CD4-positive, alpha-beta T cell treated with Interleukin-15 for 1 hour (primary cell): ENCODE measurements at regions not wholly inside any gene's neighbourhood (a gene's known extent, or its start where the extent isn't known, plus 50 kb on each side); places are given as distances from the start of the nearest gene placed in this dataset.
"Not testable (repeated sequence)": the region's sequence is repeated elsewhere in the genome, so short reads cannot be mapped to it uniquely, and the experiment has no call there.

Experiments
- DNase-seq: peaks from one replicate; pipeline ENCODE4 v3.0.0-alpha.2; 2020

GRCh38 chr6:155795173-155795796, 339.6 kb upstream of the NOX3 start:
- no peak for DNase-seq

DNA sequence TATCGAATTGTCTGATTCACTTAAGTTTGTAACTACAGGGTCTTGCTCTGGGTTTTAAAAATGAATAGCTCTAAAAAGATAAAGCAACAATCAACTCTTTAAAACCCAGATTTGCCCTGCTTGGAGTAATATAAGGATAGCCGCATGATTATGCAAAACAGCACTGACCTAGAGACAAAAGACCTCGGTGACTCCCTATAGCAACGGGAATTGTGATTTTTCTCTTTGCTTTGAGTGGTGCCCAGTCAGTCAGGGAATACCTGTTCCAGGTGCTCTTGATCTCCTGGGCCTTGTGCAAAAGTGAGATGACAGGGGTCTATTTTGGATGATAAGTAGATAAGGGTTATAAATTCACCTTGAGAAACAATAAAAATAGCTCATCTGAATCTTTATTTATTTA, 336.3 kb upstream of the NOX3 start:
- no peak for DNase-seq

GRCh38 chr6:155791186-155791585, 335.5 kb upstream of the NOX3 start:
- DNase-seq, result no peak

DNA sequence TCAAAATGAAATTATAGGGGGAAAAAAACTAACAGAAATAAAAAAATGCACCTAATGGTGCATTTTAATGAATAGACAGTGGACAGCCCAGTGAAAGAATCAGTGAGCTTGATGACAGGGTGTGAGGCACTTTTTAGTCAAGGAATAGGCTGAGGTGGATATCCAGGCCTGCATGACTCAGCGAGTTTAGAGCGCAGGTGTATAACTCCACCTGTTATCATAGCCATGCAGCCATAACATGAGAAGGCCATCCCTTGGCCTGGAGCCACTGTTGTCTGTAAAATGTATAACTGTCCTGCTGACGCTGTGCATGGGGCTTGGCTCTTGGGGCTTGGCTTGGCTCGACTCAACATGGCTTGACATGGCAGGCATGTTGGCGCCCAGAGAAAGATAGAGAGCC, 331.5 kb upstream of the NOX3 start:
- DNase-seq, result no peak

- no peak for DNase-seq
Measured at GRCh38 chr6:155786528-155786927, 330.9 kb upstream of the NOX3 start.

DNA sequence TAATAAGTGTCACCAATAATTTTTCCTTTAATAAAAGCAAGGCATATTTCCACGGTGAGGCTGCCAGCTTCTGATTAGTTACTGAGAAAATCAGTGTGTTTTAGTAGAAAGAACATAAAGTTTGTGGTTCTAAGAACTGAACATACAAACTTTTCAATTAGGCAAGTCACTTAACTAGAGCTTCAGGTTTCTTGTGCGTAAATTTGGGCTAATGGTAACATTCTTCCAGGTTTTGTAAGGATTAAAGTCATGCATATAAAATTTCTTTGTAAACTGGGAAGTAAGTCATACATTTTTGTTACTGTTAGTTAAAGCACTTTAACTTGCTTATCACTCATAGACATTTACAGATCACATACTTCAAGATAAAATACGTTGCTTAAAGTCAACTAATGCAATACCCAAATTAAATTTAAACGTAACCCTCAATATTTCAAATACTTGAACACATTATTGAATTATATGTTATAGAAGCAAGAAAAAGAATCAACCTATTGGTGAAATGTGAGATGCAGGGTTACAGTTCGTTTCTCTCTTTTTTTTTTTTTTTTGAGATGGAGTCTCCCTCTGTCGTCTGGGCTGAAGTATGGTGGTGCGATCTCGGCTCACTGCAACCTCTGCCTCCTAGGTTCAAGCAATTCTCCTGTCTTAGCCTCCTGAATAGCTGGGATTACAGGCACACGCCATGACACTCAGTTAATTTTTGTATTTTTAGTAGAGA, 327.3 kb upstream of the NOX3 start:
- DNase-seq, result no peak

GRCh38 chr6:155782320-155782731, 326.7 kb upstream of the NOX3 start:
- DNase-seq, result no peak

DNA sequence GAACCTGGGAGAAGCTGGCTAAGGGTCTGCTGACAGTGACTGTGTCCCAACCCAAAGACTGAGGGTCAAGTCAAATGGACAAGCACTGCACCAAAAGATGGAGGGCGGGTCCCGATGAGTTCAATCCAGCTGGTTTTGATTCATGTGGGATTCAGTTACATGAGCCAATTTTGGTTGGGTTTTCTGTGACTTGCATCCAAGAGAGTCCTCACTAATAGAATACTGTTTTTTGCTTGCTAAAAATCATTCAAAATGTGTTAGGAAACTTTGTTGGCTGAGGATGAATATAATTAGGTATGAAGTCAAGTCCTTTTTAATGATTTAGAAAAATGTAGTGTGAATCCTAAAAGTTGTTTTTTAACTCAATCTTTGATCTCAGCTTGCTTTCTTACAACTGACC, 323.8 kb upstream of the NOX3 start:
- no peak for DNase-seq

GRCh38 chr6:155778336-155778735, 322.7 kb upstream of the NOX3 start:
- DNase-seq, result no peak

- DNase-seq, result no peak
Measured at GRCh38 chr6:155771822-155772221, 316.2 kb upstream of the NOX3 start.

GRCh38 chr6:155770856-155771255, 315.2 kb upstream of the NOX3 start:
- no peak for DNase-seq

DNA sequence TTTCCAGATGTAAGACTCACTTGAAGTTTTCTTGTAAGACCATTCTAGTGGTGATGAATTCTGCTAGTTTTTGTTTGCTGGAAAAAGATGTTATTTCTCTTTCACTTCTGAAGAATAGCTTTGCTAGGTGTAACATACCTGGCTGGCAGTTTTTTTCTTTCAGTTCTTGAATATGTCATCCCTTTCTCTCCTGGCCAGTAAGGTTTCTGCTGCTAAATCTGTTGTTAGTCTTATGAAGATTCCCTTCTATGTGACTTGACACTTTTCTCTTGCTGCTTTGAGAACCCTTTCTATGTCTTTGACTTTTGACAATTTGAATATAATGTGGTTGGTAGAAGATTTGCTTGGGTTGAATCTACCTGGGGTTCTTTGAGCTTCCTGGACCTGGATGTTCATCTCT, 314.7 kb upstream of the NOX3 start:
- no peak for DNase-seq

DNA sequence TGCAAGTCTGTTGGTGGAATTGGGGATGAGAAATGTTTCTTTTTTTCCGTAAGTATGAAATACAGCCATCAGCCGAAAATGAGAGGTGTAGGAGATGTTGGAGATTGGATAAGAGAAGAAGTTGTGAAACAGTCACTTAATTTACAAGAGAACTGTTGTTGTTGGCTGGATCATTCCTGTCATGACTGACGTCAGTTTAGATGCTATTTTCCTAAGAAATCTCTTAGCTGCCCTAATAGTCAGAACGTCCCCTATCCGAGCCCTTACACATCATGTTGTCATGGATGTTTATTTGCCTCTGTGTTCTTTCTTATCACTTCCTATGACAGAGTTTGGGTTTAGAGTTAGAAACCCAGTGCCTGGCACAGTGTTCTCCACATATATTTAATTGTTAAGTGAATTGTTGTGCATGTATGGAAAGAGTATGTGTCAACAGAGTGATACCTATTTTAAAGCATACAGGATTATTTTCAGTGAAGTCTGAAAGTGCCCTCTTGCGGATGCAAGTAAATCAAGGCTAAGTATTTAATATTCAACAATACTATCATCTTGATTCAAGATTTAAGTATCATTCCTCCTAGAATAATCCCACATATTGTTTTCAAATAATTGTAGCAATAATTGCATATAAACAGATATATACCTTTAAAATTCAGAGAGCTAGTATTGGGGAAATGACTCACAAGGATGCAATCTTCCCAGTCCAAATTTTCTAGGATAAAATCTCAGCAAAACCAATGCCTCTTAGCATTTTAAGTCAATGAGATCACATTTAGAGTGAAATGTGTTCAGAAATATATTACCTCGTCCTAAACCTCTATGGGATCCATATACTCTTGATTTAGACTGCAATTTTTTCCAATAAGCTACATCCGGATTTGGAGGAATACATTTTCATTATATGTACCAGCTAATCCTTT, 309.9 kb upstream of the NOX3 start:
- DNase-seq, result no peak

DNA sequence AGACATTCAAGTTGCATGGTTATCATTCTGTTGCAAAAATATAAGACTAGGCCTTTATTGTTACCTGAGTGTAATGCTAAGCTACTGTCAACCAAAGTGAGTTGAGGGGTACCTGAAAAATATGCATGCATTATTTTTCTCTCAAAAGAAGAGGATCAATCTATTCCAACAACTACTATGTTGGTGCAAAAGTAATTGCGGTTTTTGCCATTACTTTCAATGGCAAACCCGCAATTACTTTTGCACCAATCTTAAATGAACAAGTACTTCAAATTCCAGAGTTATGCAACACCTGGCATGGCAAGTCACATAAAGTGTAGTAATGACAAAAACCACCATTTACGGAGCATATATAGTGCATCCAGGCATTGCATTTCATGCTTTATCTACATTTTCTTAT, 307.0 kb upstream of the NOX3 start:
- DNase-seq, result no peak

DNA sequence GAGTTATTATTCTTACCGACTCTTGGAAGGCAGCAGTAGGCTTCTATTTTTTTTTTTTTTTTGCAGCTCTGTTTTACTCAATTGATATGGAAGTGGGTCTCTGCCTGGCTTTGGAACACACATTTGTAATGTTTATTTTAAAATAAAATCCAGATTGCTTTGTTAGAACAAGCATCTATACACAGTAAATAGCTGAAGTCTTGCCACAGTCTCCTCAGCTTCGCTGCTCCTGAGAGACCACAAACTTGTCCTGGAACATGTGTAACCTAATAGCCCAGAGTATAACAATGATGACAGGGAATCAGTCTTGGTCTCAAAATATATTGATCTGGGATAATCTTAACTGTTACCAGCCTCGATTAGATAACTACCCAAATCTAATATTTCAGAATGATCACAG, 299.8 kb upstream of the NOX3 start:
- no peak for DNase-seq

DNA sequence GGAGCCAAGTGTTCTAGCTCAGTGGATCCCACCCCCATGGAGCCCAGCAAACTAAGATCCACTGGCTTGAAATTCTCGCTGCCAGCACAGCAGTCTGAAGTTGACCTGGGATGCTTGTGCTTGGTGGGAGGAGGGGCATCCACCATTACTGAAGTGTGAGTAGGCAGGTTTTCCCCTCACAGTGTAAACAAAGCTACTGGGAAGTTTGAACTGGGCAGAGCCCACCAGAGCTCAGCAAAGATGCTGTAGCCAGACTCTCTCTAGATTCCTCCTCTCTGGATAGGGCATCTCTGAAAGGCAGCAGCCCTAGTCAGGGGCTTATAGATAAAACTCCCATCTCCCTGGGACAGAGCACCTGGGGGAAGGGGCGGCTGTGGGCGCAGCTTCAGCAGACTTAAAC, 293.1 kb upstream of the NOX3 start:
- not testable (repeated sequence) for DNase-seq

GRCh38 chr6:155747491-155747890, 291.9 kb upstream of the NOX3 start:
- no peak for DNase-seq

- DNase-seq, result no peak
Measured at GRCh38 chr6:155740781-155741399, 285.3 kb upstream of the NOX3 start.

GRCh38 chr6:155738602-155739105, 283.0 kb upstream of the NOX3 start:
- no peak for DNase-seq

DNA sequence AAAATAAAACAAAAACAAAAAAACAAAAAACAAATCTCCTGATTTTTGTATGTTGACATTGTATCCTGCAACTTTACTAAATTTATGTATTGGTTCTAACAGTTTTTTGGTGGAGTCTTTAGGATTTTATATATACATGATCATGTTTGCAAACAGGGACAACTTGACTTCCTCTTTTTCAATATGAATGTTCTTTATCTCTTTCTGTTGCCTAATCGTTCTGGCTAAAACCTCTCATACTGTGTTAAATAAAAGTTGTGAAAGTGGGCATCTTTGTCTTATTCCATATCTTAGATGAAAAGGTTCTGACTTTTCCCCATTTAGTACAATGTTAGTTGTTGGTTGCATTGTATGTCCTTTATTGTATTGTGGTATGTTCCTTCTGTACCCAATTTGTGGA, 261.7 kb upstream of the NOX3 start:
- DNase-seq, result no peak

- no peak for DNase-seq
Measured at GRCh38 chr6:155710704-155711103, 255.1 kb upstream of the NOX3 start.

DNA sequence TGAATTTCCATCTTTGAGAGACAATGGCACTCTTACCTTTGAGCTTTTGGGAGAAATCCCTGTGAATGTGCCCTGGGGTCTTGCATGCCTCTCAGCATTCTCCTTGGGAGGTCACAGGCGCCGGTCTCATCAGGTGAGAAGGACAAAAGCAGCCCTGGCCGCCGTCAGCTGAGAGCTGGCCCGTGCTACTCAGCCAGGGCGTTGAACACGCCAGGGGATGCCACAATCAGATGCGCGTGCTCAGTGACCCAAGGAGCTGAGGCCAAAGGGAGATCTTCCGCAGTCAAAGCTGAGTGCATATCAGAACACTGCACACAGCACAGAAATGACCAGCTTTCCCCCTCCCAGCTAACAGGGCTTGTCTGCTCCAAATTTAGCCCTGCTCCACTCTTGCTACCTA, 253.6 kb upstream of the NOX3 start:
- no peak for DNase-seq

DNA sequence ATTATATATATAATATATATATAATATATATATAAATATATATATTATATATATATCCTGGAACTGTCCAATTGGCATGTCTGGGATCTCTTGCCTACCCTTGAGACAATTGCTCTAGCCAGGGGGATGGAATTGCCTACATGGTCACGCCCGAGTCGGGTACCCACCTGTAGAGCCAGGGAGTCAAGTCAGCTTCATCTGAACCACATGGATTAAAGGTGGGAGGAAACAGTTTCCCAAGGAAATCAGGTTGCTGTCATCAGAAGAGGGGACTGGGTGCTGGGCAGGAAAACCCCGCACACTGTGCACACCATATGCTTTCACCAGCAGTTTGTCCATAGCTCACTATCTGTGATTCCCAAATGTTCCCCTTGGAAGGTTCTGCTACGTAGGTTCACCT, 252.5 kb upstream of the NOX3 start:
- DNase-seq, result no peak
